GM12878 (cell line): ENCODE measurements at regions not wholly inside any gene's neighbourhood (a gene's known extent, or its start where the extent isn't known, plus 50 kb on each side); places are given as distances from the start of the nearest gene placed in this dataset.

Source experiments
- ATAC-seq: fragments of 200-7000 bp; cut with Tn5 transposase; 3 replicates; pipeline ENCODE4 v1.9.1; 2020; ENCODE audit warnings: mild to moderate bottlenecking, moderate library complexity
- BruUV-seq: library from RNA; stranded (reverse); fragments of 400-500 nt; replicated peaks from 2 replicates; lab custom pipeline; 2021; lab: Mats Ljungman, UMichigan
- CTCF ChIA-PET: fragments of 300-600 bp; sonication (Branson Sonifier 250); formaldehyde crosslinking; extraction: SDS; loops from one replicate; lab custom pipeline; 2021; ENCODE audit warnings: inconsistent platforms; lab: Yijun Ruan, JAX
- POLR2A ChIA-PET: fragments of 350-600 bp; formaldehyde crosslinking; extraction: SDS; loops from one replicate; lab custom pipeline; 2021; ENCODE audit warnings: inconsistent platforms; lab: Charles Lee
- RAD21 ChIA-PET: fragments of 300-600 bp; sonication (Branson Sonifier 250); formaldehyde crosslinking; loops from one replicate; lab custom pipeline; 2023; ENCODE audit warnings: antibody characterized with exemption; ENCODE audit not compliant: unreplicated experiment; lab: Charles Lee
- SMC1A ChIA-PET: fragments of 300-600 bp; sonication (Branson Sonifier 250); formaldehyde crosslinking; loops from one replicate; lab custom pipeline; 2023; ENCODE audit not compliant: unreplicated experiment, uncharacterized antibody; lab: Charles Lee
- DNase-seq: peaks from one replicate; pipeline ENCODE4 v3.0.0-alpha.2; 2011; ENCODE audit warnings: low read depth, low spot score
- FAIRE-seq: peaks from 3 replicates; lab custom pipeline; 2011; peaks lifted over from hg19 to GRCh38; lab: Jason Lieb, UNC
- H2AFZ ChIP-seq: 2 replicates; pipeline ENCODE4 v1.6.0; 2011; ENCODE audit warnings: low read depth, low read length, control low read depth; ENCODE audit not compliant: control insufficient read depth
- H3K27ac ChIP-seq: 2 replicates; pipeline ENCODE4 v1.5.1; 2011; ENCODE audit warnings: control low read depth; ENCODE audit not compliant: control insufficient read depth, insufficient read depth
- H3K27me3 ChIP-seq, 2 experiments: replicated peaks in 1 of 2; 2 replicates each; pipeline versions ENCODE4 v1.6.0 to v1.6.1; 2011; ENCODE audit warnings: low read length in 1 of 2; ENCODE audit not compliant: control insufficient read depth in 2 of 2, insufficient read depth in 2 of 2
- H3K36me3 ChIP-seq, 2 experiments: 2 replicates each; pipeline ENCODE4 v1.5.1; 2011; ENCODE audit warnings: low read length in 1 of 2; ENCODE audit not compliant: control insufficient read depth in 2 of 2, insufficient read depth in 2 of 2
- H3K4me1 ChIP-seq: 2 replicates; pipeline ENCODE4 v1.6.1; 2011; ENCODE audit warnings: mild to moderate bottlenecking, low read length, moderate library complexity, mixed read lengths; ENCODE audit not compliant: control insufficient read depth, insufficient read depth
- H3K4me2 ChIP-seq: 2 replicates; pipeline ENCODE4 v1.6.0; 2011; ENCODE audit warnings: control low read depth; ENCODE audit not compliant: control insufficient read depth, insufficient read depth
- H3K4me3 ChIP-seq: fragments of 200-600 bp; sonication (generic); 2 replicates; pipeline ENCODE4 v1.5.1; 2016
- H3K79me2 ChIP-seq: 2 replicates; pipeline ENCODE4 v1.6.0; 2011; ENCODE audit warnings: low read length; ENCODE audit not compliant: control insufficient read depth, insufficient read depth
- H3K9ac ChIP-seq: 2 replicates; pipeline ENCODE4 v1.8.0; 2011; ENCODE audit warnings: low read length, control low read depth, mixed read lengths; ENCODE audit not compliant: control insufficient read depth, insufficient read depth
- H3K9me3 ChIP-seq: replicated peaks from 3 replicates; pipeline ENCODE4 v1.5.1; 2011; ENCODE audit warnings: mild to moderate bottlenecking, low read length; ENCODE audit not compliant: control insufficient read depth, insufficient read depth
- H4K20me1 ChIP-seq: 2 replicates; pipeline ENCODE4 v1.6.0; 2011; ENCODE audit not compliant: control insufficient read depth, insufficient read depth
- CHD4 ChIP-seq: fragments of 200-600 bp; sonication (generic); IDR thresholded peaks from 2 replicates; pipeline ENCODE4 v1.6.1; 2016; ENCODE audit warnings: mild to moderate bottlenecking
- JUND ChIP-seq: IDR thresholded peaks from 2 replicates; pipeline ENCODE4 v1.6.1; 2012; ENCODE audit warnings: low read depth, mild to moderate bottlenecking, low read length, improper control_type of control experiment, moderate library complexity
- MTA3 ChIP-seq: IDR thresholded peaks from 2 replicates; pipeline ENCODE4 v1.6.1; 2012; ENCODE audit warnings: low read length, inconsistent platforms, borderline replicate concordance
- NR2F1 ChIP-seq: fragments of 450-650 bp; conservative IDR thresholded peaks from 2 replicates; pipeline ENCODE4 v1.6.1; 2017; ENCODE audit warnings: mild to moderate bottlenecking
- WGBS: methylation state at CpG from one replicate; pipeline ENCODE4 v1.1.6; 2016; ENCODE audit warnings: low lambda C conversion rate; ENCODE audit not compliant: insufficient replicate concordance, insufficient coverage; ENCODE audit errors: missing lambda C conversion rate; 5-methylcytosine and 5-hydroxymethylcytosine counted together
- in situ Hi-C: fragments of 300-500 bp; cut with MboI; formaldehyde crosslinking; loops from 9 replicates; pipeline ENCODE4 v1.14.3; 2018; ENCODE audit warnings: mixed read lengths
- intact Hi-C: fragments of 100-400 bp; cut with micrococcal nuclease; formaldehyde crosslinking; loops from one replicate; pipeline ENCODE4 v1.14.2; 2022; ENCODE audit not compliant: unreplicated experiment
- TF ChIP-seq, protein P1 (sequence below): IDR thresholded peaks from 2 replicates; pipeline ENCODE4 v1.6.1; 2012; ENCODE audit warnings: low read length, inconsistent platforms
- TF ChIP-seq, protein P2 (sequence below): fragments of 450-650 bp; formaldehyde crosslinking; IDR thresholded peaks from 2 replicates; pipeline ENCODE4 v1.4.0; 2022; ENCODE audit warnings: mild to moderate bottlenecking, moderate library complexity
- TF ChIP-seq, protein P3 (sequence below): fragments of 150-350 bp; IDR thresholded peaks from 2 replicates; pipeline ENCODE4 v1.6.1; 2014; ENCODE audit warnings: mild to moderate bottlenecking, low read depth, low read length
- TF ChIP-seq, protein P4 (sequence below): fragments of 450-650 bp; IDR thresholded peaks from 2 replicates; pipeline ENCODE4 v1.6.1; 2017; ENCODE audit warnings: mild to moderate bottlenecking, moderate library complexity
- TF ChIP-seq, protein P5 (sequence below): fragments of 150-350 bp; IDR thresholded peaks from 2 replicates; pipeline ENCODE4 v1.6.1; 2016; ENCODE audit warnings: low read depth, low read length

DNA sequence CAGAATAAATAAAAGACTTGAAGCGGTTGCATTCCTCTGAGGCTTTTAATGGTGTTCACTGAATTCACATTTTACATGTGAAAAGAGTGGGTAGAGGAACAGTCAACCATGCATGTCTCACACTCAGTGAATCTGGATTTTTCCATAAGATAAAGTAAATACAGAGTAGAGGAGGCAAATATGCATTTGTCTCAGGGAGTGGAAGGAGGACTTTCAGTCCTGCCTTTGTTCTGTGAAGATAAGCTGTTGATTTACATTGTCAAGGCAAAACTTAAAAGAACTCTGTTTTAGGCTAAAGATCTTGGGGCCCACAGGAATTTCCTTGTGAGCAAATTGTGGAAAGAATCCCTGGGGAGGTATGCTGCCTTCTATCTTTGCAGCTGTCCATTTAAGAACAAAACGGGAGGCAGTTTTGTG lies 825.3 kb upstream of the MBL2 start:
- H3K36me3 ChIP-seq, result no peaks in the 10 kb centered on the region
- ChIA-PET CTCF (interaction anchor here (0.7 to 1.8 kb wide), 2 partner anchors 646 to 1272 kb away, joined by 3 to 8 read pairs; no protein-coding TSS in a partner anchor), POLR2A (interaction anchor here (1.2 kb wide), 1 partner anchor 804 kb away, joined by 3 read pairs; no protein-coding TSS in a partner anchor), RAD21 (interaction anchor here (1.7 kb wide), 1 partner anchor 646 kb away, joined by 5 read pairs; no protein-coding TSS in a partner anchor), SMC1A (interaction anchor here (1.0 to 2.4 kb wide), 2 partner anchors 646 to 1665 kb away, joined by 3 to 7 read pairs; no protein-coding TSS in a partner anchor)
- ATAC-seq (no peak), DNase-seq (no peak), FAIRE-seq (no peak)
- H3K27me3 ChIP-seq, result no peaks in the 10 kb centered on the region
- no peak overlapping the region for H3K4me2 ChIP-seq
- H2AFZ ChIP-seq, result no peak overlapping the region
- WGBS, result 5% methylated on average over 2 of the region's 2 CpGs
- no peaks in the 10 kb centered on the region for H3K9me3 ChIP-seq
- no peak overlapping the region for H3K9ac ChIP-seq
- BruUV-seq, result no TSS peak
- H3K4me3 ChIP-seq, result no peak overlapping the region
- no peaks in the 10 kb centered on the region for H3K79me2 ChIP-seq
- intact Hi-C loops, result loop anchor here (10.0 kb wide), 2 partner anchors 383 to 713 kb away; no protein-coding TSS in a partner anchor
- H4K20me1 ChIP-seq, result no peaks in the 10 kb centered on the region
- no peaks in the 10 kb centered on the region for H3K4me1 ChIP-seq
- in situ Hi-C loops, result loop anchor here (25.0 kb wide), 1 partner anchor 814 kb away; no protein-coding TSS in a partner anchor
- H3K27ac ChIP-seq, result no peak overlapping the region
- TF ChIP-seq NR2F1, result no peak
- TF ChIP-seq, protein P1, sequence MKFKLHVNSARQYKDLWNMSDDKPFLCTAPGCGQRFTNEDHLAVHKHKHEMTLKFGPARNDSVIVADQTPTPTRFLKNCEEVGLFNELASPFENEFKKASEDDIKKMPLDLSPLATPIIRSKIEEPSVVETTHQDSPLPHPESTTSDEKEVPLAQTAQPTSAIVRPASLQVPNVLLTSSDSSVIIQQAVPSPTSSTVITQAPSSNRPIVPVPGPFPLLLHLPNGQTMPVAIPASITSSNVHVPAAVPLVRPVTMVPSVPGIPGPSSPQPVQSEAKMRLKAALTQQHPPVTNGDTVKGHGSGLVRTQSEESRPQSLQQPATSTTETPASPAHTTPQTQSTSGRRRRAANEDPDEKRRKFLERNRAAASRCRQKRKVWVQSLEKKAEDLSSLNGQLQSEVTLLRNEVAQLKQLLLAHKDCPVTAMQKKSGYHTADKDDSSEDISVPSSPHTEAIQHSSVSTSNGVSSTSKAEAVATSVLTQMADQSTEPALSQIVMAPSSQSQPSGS, result no peak
- no peak for TF ChIP-seq MTA3
- TF ChIP-seq, protein P2, sequence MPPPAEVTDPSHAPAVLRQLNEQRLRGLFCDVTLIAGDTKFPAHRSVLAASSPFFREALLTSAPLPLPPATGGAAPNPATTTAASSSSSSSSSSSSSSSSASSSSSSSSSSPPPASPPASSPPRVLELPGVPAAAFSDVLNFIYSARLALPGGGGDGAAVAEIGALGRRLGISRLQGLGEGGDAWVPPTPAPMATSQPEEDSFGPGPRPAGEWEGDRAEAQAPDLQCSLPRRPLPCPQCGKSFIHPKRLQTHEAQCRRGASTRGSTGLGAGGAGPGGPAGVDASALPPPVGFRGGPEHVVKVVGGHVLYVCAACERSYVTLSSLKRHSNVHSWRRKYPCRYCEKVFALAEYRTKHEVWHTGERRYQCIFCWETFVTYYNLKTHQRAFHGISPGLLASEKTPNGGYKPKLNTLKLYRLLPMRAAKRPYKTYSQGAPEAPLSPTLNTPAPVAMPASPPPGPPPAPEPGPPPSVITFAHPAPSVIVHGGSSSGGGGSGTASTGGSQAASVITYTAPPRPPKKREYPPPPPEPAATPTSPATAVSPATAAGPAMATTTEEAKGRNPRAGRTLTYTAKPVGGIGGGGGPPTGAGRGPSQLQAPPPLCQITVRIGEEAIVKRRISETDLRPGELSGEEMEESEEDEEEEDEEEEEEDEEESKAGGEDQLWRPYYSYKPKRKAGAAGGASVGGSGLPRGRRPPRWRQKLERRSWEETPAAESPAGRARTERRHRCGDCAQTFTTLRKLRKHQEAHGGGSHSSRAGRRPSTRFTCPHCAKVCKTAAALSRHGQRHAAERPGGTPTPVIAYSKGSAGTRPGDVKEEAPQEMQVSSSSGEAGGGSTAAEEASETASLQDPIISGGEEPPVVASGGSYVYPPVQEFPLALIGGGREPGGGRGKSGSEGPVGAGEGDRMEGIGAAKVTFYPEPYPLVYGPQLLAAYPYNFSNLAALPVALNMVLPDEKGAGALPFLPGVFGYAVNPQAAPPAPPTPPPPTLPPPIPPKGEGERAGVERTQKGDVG, result no peak
- TF ChIP-seq, protein P3, sequence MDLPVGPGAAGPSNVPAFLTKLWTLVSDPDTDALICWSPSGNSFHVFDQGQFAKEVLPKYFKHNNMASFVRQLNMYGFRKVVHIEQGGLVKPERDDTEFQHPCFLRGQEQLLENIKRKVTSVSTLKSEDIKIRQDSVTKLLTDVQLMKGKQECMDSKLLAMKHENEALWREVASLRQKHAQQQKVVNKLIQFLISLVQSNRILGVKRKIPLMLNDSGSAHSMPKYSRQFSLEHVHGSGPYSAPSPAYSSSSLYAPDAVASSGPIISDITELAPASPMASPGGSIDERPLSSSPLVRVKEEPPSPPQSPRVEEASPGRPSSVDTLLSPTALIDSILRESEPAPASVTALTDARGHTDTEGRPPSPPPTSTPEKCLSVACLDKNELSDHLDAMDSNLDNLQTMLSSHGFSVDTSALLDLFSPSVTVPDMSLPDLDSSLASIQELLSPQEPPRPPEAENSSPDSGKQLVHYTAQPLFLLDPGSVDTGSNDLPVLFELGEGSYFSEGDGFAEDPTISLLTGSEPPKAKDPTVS, result no peak
- TF ChIP-seq, protein P4, sequence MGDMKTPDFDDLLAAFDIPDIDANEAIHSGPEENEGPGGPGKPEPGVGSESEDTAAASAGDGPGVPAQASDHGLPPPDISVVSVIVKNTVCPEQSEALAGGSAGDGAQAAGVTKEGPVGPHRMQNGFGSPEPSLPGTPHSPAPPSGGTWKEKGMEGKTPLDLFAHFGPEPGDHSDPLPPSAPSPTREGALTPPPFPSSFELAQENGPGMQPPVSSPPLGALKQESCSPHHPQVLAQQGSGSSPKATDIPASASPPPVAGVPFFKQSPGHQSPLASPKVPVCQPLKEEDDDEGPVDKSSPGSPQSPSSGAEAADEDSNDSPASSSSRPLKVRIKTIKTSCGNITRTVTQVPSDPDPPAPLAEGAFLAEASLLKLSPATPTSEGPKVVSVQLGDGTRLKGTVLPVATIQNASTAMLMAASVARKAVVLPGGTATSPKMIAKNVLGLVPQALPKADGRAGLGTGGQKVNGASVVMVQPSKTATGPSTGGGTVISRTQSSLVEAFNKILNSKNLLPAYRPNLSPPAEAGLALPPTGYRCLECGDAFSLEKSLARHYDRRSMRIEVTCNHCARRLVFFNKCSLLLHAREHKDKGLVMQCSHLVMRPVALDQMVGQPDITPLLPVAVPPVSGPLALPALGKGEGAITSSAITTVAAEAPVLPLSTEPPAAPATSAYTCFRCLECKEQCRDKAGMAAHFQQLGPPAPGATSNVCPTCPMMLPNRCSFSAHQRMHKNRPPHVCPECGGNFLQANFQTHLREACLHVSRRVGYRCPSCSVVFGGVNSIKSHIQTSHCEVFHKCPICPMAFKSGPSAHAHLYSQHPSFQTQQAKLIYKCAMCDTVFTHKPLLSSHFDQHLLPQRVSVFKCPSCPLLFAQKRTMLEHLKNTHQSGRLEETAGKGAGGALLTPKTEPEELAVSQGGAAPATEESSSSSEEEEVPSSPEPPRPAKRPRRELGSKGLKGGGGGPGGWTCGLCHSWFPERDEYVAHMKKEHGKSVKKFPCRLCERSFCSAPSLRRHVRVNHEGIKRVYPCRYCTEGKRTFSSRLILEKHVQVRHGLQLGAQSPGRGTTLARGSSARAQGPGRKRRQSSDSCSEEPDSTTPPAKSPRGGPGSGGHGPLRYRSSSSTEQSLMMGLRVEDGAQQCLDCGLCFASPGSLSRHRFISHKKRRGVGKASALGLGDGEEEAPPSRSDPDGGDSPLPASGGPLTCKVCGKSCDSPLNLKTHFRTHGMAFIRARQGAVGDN, result no peak
- TF ChIP-seq CHD4, result no peak
- TF ChIP-seq, protein P5, sequence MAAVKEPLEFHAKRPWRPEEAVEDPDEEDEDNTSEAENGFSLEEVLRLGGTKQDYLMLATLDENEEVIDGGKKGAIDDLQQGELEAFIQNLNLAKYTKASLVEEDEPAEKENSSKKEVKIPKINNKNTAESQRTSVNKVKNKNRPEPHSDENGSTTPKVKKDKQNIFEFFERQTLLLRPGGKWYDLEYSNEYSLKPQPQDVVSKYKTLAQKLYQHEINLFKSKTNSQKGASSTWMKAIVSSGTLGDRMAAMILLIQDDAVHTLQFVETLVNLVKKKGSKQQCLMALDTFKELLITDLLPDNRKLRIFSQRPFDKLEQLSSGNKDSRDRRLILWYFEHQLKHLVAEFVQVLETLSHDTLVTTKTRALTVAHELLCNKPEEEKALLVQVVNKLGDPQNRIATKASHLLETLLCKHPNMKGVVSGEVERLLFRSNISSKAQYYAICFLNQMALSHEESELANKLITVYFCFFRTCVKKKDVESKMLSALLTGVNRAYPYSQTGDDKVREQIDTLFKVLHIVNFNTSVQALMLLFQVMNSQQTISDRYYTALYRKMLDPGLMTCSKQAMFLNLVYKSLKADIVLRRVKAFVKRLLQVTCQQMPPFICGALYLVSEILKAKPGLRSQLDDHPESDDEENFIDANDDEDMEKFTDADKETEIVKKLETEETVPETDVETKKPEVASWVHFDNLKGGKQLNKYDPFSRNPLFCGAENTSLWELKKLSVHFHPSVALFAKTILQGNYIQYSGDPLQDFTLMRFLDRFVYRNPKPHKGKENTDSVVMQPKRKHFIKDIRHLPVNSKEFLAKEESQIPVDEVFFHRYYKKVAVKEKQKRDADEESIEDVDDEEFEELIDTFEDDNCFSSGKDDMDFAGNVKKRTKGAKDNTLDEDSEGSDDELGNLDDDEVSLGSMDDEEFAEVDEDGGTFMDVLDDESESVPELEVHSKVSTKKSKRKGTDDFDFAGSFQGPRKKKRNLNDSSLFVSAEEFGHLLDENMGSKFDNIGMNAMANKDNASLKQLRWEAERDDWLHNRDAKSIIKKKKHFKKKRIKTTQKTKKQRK, result no peak
- no peak for TF ChIP-seq JUND
